GM19438 (cell line): ENCODE measurements at regions not wholly inside any gene's neighbourhood (a gene's known extent, or its start where the extent isn't known, plus 50 kb on each side); places are given as distances from the start of the nearest gene placed in this dataset.
"Not testable (repeated sequence)": the region's sequence is repeated elsewhere in the genome, so short reads cannot be mapped to it uniquely, and the experiment has no call there.

Experiments
- ATAC-seq: cut with Tn5 transposase; IDR thresholded peaks from one replicate; pipeline ENCODE4 v1.9.1; 2021; ENCODE audit warnings: low read depth; ENCODE audit not compliant: unreplicated experiment

- ATAC-seq: peak; percentile 69
These were observed 326.4 kb downstream of the DCHS2 start for GRCh38 chr4:154164931-154165839.

DNA sequence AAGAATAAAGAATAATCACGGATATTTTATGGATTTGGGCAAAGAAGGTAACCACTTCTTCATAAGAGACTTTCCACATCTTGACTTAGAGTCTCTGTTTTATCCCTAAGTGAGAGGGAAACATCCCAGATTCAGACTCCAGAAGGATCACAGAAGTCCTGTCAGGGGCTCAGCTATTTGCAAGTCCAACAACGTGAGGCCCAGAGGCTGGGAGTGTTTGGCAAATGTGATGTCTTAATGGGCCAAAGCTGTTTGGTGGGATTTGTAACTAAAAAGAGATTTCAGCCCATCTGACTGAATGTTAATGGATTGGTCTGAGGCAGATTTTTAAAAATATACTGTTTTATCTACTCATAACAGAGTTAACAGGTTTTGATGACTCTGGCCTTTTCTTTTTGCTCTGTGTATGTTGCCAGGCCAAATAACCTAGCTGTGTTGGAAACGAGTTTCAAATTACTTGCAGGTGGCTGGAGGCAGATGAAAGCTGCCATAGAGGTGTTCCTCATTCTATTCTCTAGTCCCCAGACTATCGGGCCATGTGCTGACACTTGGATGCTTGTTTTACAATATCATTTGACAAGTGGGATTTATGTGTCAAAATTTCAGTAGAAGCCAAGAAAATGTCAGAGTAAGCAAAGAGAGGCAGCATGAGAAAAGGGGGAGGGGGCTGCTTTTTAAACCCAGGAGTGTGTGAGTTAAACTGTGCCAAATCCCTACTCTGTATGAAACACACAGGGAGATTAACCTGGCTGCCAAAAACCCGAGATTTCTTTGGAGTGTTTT is 330.9 kb downstream of the DCHS2 start:
- no peak for ATAC-seq

DNA sequence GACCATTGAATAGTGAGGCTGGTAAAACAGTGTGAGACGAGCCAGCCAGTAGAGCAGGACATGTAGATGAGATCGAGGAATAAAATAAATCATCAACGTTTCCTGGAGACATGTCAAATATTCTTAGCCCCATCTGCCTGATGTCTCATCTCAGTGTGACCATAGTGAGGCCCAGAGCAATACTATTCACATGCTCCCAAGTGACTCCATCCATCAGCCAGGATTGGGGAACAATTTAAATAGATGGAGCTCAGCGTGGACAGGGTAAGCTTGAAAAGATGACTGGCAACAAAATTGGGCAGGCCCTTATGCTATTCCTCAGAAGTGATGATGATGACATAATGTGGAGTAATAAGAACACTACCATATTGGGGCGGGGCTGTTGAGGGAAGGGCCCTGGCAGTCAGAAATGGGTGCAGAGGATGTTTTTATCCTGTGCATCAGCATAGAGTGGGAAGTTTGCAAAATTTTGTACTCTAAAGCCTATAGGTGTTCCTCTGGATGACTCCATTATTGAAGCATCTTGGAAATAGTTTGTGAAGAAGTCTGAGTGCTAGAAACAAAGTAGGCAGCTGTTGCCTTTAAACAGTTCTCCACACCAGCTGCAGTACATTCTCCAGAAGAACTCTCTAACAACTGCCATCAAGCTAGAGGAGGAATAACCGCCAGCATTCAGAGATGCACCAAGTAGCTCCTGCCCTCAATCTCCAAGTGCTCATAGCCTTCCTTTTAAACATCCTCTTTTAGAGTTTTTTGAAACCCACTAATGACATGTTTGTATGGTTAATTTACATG is 333.0 kb downstream of the DCHS2 start:
- no peak for ATAC-seq

DNA sequence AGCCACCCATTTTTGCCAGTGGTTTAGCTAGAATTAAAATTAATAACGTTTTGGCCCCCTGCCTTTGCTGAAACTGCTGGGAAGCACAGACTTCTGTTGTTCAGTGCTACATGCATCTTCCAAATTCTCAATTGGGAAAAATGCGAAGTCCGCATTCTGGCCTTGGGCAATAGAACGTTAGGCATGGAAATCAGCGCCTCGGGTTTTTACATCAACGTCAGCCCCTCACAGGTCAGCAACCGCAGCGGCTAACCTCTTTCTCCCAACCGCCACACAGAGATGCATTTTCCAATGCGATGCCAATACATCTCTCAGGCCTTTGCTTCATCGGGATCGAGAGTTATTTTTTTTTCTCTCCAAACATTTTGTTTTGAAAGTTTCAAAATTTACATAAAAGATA is 339.1 kb downstream of the DCHS2 start:
- no peak for ATAC-seq

- not testable (repeated sequence) for ATAC-seq
These were observed 342.4 kb downstream of the DCHS2 start for GRCh38 chr4:154149236-154149635.

DNA sequence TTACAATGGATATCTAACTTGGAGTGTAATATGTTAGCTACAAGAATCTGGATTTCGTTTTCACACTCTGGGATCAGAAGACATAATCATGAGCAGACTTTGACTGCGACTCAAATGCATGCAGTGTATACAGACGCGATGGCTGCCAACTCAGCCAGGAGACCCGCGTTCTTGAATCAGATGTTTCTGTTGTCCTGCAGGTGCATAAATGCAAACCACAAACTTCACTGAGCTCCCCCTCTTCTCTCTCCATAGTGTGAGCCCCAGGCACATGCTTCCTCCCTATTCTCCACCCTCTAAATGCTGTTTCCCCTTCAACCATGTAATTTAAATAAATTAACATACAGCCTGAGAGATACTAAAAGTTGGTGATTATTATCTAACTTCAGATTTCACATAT is 347.9 kb downstream of the DCHS2 start:
- no peak for ATAC-seq

DNA sequence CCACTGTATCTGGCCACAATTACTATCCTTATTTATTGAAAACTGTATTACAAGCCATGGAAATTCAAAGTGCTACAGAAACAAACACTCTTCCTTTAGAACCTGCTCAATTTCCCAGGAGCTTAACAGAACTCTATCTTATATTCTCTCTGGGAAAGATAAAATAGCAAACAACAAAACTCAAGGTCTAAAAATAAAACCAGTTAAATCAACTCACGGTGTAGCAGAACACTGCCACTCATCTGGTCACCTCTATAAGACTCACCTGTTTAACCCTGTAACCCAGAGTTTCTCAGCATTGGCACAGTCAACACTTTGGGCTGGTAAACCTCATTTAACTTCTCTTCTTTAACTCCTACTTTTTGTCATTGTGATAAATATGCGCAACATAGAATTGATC is 348.9 kb downstream of the DCHS2 start:
- no peak for ATAC-seq

GRCh38 chr4:154140869-154141268 is 350.7 kb downstream of the DCHS2 start:
- ATAC-seq: no peak

- no peak for ATAC-seq
These were observed 348.5 kb upstream of the SFRP2 start for GRCh38 chr4:154137320-154137905.

GRCh38 chr4:154135576-154135975 is 346.7 kb upstream of the SFRP2 start:
- no peak for ATAC-seq

GRCh38 chr4:154132406-154132805 is 343.5 kb upstream of the SFRP2 start:
- no peak for ATAC-seq

DNA sequence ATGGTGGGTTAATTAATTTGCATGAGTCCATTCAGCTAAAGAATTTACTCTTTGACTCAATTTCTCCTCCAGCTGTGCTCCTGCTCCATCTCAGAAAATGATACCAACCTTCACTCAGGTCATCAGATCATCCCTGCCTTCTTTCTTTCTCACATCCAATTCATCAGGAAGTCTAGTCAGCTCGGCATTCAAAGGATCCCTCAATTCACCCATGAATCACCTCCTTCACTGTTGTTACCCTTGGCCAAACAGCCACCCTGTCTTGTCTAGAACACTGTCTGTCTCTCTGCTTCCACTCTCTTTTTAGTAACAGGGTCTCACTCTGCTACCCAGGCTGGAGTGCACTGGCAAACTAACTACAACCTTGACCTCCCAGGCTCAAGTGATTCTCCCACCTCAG is 337.4 kb upstream of the SFRP2 start:
- ATAC-seq: no peak

DNA sequence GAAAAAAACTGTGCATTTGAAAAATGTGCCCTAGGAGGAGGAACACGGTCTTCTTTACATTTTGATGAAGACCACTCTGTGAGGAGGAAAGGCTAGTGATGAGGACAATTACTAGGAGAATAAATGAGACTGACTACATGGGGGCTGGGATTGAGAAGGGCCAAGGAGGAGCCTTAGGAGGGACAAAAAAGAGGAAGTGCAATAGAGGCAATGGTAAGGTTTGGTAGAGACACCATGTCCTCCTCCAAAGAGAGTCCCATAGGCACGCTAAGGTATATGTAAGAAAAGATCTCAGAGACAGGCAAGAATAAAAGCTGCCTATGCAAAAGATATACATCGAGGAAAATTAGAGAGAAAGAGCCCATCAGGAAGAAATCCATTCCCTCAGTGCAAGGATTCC is 336.5 kb upstream of the SFRP2 start:
- ATAC-seq: no peak

DNA sequence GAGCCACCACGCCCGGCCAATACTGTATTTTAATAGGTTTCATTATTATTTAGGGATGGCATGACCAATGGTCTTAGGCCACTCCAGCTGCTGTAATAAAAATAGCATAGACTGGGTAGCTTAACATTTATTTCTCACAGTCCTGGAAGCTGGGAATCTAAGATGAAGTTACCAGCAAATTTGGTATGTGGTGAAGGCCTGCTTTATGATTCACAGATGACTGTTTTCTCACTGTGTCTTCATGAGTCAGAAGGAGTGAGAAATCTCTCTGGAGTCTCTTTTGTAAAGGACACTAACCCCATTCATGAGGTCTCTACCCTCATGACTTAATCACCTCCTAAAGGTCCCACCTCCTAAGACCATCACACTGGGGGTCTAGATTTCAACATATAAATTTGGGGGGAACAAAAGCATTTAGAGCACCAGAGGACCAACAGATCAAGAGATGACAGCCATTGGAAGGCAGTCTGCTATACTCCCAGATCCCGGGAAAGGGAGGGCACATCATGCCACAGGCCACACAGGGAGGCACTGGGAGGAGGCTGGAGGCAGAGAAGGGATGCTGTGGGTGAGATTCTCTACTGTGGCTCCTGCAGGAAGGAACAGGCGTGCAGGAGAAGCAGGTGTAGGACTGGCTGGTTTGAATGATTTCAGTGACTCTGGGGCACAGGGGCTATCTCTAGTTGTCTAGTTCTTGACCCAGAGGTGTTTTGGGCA is 335.8 kb upstream of the SFRP2 start:
- no peak for ATAC-seq

GRCh38 chr4:154123897-154124296 is 335.0 kb upstream of the SFRP2 start:
- ATAC-seq: no peak

- ATAC-seq: no peak
These were observed 331.9 kb upstream of the SFRP2 start for GRCh38 chr4:154120690-154121345.

DNA sequence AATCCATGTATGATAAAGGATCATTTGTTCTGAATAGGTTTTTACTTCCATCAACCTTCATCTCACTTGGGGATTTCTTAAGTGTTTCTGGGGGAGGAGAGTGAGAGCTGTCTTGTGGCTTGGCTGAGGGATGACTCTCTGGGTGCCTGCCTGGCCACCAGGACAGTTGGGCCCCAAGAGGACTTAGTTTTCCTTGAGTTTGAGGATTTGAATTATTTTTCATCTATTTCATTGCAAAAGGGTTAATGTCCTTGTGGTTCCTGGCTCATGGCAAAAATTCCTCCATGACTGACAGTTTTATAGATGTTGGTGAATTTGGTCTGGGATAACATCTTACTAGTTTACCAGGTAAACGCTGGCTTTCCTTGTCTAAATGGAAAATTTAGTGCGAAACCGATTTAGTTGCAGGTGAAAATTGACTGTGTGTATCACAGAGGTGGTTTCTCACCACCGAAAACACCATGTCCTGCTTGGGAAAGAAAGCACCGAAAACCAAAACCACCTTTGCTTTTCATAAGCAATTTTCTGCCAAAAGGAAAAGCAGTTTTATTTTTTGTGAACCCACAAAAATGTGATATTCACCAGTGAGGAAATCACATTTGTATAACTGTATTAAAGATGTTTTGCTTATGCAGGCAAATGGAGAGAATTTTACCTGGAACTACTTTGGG is 331.3 kb upstream of the SFRP2 start:
- no peak for ATAC-seq

GRCh38 chr4:154119317-154119716 is 330.4 kb upstream of the SFRP2 start:
- ATAC-seq: no peak

- ATAC-seq: not testable (repeated sequence)
These were observed 328.8 kb upstream of the SFRP2 start for GRCh38 chr4:154117726-154118125.
